ENCODE measurements at regions not wholly inside any gene's neighbourhood (a gene's known extent, or its start where the extent isn't known, plus 50 kb on each side); places are given as distances from the start of the nearest gene placed in this dataset.
"Not testable (repeated sequence)": the region's sequence is repeated elsewhere in the genome, so short reads cannot be mapped to it uniquely, and the experiment has no call there.

DNA sequence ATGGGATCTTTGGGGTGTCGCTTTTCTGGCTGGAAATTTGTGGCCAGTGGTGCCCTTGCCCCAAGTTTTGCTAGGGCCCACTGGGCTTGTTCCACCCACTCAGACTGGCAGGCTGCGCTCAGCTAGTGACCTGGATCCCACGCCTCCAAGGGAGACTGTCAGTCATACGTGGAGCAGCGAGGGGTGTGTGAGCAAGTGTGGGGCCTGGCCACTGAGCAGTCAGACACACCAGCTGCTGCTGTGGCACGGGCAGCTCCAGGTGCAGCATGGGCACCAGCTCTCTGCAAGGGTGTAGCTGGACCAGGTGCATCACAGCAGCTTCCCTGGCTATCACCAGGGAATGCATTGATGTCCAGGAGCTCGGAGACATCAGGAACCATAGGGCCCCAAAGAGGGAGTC, 327.0 kb downstream of the NR4A2 start:
- DNase-seq (ENCODE audit: low read depth): no peak

DNA sequence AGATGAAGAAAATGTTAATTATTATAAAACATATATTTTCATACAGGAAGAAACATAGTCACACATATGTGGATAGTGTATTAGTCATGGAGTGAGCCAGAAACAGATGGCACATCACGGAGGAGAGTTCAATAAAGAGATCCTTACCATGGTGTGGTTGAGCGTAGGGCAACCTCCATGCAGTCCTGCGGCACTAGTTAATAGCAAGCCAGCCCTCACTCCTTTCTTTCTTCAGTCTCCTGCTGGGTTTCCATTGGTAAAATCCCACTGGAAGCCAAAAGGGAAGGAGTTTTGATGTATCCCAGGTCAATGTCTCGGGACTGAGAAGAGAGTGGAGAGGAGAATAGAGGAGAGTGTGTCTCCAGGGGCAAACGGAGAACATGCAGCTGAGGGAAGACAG, 328.1 kb downstream of the NR4A2 start:
- no peak for DNase-seq (ENCODE audit: low read depth)

DNA sequence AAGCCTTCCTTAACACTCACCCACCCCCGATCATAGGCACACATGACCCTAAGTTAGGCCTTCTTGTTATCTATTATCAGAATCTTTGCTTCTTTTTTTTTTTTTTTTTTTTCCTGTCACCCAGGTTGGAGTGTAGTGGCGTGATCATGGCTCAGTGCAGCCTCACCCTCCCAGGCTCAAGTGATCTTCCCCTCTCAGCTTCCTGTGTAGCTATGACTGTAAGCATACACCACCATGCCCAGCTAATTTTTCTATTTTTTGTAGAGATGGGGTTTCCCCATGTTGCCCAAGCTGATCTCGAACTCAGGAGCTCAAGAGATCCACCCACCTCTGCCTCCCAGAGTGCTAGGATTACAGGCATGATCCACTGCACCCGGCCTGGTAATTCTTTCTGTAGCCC, 328.7 kb downstream of the NR4A2 start:
- DNase-seq (ENCODE audit: low read depth): no peak

DNA sequence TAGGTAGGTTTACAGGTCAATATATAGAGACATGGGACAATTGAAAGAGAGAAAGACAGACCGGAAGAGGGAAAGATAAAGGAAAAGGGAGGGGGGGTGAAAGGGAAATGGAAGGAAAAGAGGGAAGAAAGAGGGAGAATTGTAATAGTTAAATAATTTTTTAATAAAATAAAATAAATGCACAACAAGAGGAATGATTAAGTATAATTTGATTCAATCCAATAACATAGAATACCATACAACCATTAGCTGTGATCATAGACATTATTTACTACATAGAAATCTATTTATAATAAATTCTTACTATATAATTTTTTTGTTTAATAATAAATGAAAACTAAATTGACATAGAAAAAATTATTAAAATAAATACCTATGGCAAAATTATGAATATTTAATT, 330.7 kb downstream of the NR4A2 start:
- no peak for DNase-seq (ENCODE audit: low read depth)

DNA sequence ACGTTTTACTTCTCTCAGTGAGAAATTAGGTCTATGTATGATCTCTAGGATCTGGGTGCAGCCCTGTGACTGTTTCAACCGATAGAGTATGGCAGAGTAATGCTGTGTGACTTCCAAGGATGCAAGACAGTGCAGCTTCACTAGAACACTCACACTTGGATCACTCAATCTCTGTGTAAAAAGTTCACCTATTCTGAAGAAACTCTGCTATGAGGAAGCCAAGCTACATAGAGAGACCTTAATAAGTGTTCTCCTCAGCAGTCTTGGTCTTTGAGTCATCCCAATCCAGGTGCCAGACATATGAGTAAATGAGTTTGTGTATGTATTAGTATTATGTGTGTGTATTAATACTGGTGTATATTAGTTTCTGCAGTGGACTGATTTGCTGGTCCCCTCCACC, 335.0 kb downstream of the NR4A2 start:
- DNase-seq (ENCODE audit: low read depth): no peak

DNA sequence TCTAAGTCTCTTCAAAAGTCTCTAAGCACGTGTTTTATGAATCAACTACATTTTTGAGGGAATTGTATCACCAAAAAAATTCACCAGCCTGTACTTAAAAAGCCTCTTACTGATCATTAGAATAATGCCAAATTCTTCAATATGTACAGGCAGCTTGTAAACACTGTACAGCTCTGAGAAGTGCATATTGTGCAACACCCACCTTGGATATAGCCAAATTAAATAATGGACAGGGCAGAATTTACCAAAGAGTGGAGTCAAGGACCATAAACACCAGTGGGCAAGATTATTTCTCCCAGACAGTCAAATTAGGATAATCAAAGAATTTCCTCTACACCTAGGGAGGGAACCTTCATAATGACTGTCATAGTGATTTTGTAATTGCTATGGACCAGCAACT, 338.2 kb downstream of the NR4A2 start:
- DNase-seq (ENCODE audit: low read depth): no peak

DNA sequence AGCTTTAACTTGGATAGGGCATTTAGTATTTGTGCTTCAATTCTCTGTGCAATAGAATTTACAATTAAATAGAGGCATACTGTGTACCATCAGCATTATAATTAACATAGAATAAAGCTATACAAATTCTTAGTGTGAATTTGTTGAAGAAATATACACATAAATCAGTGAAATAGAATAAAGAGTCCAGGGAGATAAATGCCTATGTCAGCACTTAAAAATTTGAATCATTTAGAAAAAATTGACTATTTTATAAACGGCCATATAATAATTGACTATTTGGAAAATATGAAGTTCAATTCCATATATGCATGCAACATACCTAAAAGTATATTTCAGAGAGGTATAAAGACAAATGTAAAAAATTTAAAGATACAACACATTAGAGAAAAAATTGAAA, 348.7 kb downstream of the NR4A2 start:
- DNase-seq (ENCODE audit: low read depth): no peak

DNA sequence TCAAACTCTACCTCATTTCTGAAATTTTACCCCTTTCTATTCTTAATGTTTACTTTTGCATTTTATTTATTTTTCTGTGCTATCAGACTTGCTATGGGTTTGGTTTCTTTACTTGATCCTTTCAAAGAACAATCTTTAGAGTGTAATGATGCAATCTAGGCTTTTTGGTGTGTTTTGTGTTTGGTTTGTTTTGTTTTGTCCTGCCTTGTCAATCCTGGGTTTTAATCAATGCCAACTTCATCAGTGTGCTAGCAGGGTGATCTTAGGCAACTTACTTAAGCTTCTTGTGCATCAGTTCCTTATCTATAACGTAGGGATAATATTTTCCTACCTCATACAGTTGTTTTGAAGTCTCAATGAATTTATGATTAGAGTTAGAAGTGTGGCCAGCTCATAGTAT, 350.4 kb downstream of the NR4A2 start:
- DNase-seq (ENCODE audit: low read depth): no peak

DNA sequence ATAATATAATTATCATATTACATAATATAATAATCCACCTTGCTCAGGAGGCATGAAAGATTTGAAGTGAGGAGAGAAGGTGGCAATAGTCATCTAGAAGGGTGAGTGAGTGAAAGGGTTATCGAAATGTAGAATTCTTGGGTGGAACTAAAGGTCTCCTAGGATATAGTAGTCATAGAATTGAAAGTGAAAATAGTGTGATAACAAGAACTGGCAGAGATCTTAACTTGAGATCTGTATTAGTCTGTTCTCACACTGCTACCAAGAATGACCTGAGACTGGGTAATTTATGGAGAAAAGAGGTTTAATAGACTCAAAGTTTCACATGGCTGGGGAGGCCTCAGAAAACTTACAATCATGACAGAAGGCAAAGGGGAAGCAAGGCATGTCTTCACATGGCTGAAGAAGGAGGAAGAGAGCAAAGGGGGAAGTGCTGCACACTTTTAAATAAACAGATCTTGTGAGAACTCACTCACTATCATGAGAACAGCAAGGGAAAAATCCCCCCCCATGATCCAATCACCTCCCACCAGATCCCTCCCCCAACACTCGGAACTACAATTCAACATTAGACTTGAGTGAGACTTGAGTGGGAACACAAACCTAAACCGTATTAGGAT, 351.5 kb downstream of the NR4A2 start:
- DNase-seq (ENCODE audit: low read depth): no peak

DNA sequence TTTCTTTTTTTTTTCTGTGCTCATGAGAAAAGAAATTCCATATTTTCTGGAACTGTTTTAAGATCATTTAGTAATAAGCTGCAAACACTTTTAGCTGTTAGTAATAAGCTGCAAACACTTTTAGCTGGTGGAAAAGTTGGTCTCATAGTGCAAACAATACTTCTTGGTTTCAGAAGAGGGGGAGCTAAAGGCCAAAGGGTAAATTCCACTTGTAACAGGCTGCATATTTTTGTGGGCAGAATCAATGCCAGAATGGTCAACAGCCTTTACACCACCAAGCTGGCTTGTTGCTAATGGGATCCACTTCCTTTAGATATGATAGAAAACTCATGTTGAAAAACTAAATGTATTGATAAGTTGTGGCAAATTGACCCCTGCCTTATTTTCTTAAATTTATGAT, 356.8 kb downstream of the NR4A2 start:
- DNase-seq (ENCODE audit: low read depth): no peak

DNA sequence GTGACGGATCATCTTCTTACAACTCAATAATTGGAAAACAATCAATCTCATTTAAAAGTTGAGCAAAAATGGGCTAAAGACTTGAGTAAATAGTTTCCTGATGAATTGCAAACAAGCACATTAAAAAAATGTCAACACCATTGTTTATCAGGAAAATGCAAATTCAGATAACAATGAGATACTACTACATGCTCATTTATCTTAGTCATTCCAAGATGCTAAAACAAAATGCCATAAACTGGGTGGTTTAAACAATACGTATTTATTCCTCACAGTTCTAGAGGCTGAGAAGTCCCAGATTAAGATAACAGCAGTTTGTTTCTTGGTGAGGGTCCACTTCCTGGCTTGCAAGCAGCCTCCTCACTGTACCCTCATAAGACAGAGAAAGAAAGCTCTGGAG, 359.6 kb downstream of the NR4A2 start:
- DNase-seq (ENCODE audit: low read depth): no peak

DNA sequence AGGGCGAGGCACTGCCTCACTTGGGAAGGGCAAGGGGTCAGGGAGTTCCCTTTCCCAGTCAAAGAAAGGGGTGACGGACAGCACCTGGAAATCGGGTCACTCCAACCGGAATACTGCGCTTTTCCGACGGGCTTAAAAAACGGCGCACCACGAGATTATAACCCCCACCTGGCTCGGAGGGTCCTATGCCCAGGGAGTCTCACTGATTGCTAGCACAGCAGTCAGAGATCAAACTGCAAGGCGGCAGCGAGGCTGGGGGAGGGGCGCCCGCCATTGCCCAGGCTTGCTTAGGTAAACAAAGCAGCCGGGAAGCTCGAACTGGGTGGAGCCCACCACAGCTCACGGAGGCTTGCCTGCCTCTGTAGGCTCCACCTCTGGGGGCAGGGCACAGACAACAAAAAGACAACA, 366.5 kb downstream of the NR4A2 start:
- not testable (repeated sequence) for DNase-seq (ENCODE audit: low read depth)

DNA sequence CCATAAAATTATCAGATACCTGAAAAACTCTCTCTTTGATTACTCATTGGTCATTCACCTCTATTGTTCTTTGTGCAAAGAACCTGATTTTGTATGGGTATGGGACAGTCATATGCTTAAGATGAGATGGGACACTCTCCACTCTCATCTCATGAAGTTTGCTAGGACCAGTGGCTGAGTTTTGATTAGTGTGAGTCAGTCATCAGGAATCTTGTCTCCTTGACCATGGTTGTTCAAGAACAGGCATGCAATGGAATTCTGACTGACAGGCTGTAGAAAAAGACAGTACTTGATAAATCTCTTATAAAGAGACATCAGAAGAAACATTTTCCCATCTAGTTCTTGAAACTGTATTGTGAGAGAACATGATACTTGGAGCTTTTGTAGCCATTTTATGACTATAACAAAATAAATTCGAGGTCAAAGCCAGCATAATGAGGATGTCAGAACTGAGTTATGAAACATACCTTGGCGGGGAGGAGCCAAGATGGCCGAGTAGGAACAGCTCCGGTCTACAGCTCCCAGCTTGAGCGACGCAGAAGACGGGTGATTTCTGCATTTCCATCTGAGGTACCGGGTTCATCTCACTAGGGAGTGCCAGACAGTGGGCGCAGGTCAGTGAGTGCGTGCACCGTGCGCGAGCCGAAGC, 367.0 kb downstream of the NR4A2 start:
- DNase-seq (ENCODE audit: low read depth): no peak

DNA sequence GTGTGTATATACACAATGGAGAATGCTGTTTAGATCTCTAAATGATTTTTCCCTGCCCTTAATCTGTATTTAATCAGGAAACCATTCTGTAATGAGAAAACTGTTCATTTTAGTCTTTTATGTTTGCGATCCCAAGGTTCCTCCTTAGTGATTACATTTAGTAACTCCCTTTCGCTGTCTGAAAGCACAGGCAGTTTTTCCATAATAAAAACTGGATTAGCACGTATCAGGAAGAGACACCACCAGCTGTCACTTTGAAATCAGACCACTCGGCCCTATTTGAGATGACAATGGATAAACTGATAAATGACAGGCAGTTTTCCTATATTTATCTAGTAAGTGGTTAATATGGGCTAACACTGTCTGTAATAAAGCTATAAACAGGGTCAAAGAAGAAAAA, 370.9 kb downstream of the NR4A2 start:
- no peak for DNase-seq (ENCODE audit: low read depth)

DNA sequence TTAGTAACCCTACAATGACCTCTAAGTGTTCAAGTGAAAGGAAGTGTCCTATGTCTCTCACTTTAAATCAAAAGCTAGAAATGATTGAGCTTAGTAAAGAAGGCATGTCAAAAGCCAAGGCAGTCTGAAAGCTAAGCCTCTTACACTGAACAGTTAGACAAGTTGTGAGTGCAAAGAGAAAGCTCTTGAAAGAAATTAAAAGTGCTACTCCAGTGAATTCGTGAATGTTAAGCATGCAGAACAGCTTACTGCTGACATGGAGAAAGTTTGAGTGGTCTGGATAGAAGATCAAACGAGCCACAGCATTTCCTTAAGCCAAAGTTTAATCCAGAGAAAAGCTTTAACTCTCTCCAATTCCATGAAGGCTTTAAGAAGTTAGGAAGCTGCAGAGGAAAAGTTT, 373.7 kb downstream of the NR4A2 start:
- no peak for DNase-seq (ENCODE audit: low read depth)

DNA sequence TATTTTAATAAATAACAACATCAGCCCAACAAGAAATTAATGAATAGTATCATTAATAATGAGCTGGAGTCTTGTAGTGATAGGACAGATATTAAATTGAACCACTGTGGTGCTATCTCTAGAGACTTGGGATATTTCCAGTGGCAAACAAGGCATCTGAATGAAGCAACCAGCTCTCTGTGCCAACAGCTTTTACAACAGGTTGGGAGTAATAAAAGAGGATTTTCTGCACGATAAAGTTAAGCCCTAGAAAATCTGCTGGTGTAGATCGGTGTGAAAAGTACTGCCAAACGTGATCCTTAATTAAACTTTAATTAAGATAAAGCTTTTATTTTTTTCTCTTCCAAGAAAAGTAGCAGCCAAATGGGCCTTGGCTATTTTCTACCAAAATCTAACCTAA, 385.5 kb downstream of the NR4A2 start:
- DNase-seq (ENCODE audit: low read depth): no peak

DNA sequence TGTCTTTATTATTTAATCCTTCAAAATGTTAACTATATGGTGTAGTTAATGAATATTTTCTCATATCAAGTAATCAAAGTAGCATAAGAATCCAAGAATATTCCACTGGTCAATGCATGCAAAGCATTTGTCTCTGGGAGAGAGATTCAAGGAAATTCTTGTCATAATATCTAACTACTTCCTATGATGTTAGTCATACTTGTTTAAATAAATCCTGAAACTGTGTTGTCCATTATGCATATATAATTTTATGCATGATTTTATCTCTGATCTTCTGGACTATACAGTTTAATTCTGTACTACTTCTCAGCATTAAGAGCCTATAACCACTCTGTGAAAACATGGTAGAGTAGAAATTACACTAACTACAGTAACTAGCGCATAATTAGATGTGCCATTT, 388.3 kb downstream of the NR4A2 start:
- no peak for DNase-seq (ENCODE audit: low read depth)

DNA sequence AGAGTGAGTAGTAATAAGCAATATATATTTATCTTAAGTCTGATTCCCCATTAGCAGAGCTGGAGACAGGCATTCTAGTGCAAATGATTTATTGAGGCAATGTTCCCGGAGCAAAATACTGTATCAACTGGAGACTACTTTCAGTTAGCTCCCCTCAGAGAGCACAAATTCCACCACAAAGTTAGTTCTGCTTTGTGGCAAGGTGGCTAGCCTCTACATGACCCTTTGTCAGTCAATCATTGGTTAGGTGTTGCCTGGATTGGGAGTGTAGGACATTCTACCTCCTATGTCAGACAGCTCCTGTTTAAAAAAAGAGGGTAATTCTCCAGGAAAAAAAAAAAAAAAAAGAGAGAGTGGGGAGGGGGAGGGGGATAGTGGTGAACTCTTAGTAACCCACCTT, 402.2 kb downstream of the NR4A2 start:
- DNase-seq (ENCODE audit: low read depth): no peak

DNA sequence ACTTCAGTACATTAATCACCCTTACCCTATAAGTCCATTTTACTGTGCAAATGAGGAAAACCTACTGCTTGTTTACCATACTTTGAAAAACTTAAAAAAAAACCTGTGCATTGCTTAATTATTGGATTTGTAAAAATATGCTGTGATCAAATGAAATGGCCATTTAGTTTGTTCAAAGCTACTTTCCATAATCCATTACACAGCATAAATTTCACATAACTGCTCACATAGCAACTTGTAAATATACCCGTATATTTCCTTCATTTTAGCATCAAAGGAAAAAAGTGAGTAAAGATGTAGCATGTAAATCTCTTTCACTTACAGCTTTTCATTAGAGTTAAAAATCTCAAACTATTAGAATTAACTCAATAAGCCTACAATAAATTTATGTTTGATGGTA, 415.1 kb downstream of the NR4A2 start:
- DNase-seq (ENCODE audit: low read depth): no peak

DNA sequence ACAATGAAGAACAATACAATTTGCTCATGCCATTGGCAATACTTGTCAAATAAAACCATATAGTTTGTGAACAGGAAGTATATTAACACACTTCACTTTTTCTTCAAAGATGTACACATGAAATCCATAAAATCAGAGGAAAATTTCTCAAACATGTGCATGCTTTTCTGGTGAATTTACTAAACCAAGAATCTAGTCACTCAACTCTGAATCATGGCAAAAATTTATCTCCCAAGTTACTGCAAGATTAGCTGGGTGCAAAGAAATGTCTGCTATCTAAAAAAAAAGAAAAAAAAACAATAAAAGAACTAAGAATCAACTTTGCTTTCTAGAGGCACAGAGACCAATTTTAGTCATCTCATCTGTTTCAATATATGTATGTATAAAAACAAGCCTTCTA, 419.2 kb downstream of the NR4A2 start:
- DNase-seq (ENCODE audit: low read depth): peak; percentile 3

DNA sequence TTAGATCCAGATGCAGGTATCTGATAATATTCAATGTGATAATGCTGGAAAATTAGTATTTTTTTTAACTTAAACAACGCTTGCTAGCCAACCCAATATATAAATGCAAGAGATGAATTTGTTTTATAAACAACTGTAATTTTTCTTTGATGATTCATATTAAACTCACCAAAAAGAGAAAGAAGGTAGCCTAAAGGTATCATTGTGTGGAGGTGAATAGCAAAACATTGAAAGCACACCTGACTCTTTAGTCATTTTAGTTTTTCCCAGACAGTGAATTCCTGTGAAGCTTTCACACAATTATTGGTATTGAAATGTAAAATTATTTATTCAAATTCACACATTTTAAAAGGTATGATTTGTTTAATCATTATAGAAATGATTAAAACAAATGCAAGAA, 424.0 kb downstream of the NR4A2 start:
- no peak for DNase-seq (ENCODE audit: low read depth)

DNA sequence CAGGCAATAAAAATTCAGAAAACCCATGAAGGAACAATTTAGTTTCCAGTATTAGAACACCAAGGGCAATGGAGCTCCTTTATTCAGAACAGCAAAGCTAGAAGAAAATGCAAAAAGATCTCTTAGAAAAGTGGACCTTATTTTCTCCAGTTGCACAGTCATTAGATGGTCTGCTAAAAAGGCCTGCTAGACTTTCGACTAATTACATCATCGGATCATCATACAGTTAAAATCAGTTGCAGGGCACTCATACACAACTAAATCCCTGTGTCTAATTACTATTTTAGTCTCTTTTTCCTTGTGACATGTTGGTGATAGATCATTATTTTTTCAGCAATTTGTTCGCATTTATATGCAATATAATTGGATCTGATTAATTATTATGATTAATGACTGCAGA, 425.3 kb downstream of the NR4A2 start:
- DNase-seq (ENCODE audit: low read depth): no peak

DNA sequence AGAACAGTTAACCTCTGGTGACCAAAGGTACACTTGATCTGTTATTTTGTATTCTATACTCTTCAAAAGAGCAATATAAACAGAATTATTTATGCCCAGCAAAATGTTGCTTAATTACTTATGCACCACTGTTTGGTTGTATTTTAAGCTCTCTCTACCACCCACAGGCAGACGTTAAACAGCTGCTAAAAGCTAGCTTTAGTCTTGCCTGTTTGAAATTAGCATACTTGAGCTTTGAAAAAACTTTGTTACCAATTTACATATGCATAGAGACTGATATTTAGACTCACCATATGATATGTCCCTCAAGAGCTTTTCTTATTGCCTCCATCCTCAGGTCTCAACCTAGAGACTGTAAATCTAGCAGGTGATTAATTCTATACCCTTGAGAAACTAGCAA, 426.9 kb downstream of the NR4A2 start:
- DNase-seq (ENCODE audit: low read depth): no peak

DNA sequence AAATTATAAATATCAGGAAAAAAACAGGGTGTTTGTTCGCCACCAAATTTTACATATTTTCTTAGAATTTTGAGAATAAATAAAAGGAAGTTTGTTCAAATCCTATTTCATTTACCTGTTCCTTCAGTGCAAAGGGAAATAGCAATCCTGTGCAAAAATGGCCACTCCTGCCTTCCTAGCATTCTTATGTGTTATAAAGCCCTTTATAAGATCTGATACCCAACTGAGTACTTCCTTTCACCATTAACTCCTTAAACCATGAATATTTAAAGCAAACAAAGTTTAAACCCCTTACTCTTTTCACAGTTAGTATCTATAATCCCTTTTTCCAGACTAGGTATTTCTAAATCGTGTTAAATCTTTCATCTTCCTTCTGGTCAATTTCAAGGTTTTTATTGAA, 427.8 kb downstream of the NR4A2 start:
- DNase-seq (ENCODE audit: low read depth): no peak

DNA sequence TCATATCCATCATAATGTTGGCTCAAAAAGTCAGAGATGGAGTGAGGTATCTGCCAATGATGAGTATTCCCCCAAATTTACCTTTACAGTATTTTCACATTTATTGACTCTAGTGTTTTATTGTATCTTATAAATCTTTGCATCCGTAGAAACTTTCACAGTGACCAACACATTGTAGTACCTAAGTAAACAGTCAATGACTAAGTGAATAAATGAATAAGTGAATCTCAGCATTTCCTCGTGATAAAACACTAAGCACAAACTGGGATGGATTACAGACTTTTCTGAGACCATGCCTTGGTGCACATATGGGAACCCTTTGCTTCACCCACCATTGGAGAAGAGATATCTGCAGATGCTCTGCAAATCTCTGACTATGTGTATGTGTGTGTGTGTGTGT, 429.9 kb downstream of the NR4A2 start:
- no peak for DNase-seq (ENCODE audit: low read depth)
